NCI-H2227 (cell line): ENCODE measurements at regions not wholly inside any gene's neighbourhood (a gene's known extent, or its start where the extent isn't known, plus 50 kb on each side); places are given as distances from the start of the nearest gene placed in this dataset.

Source experiments
- DNase-seq: peaks from one replicate; lab custom pipeline; 2025; ENCODE audit not compliant: unreplicated experiment; lab: John Stamatoyannopoulos, UW

- DNase-seq: no peak
Measured at GRCh38 chr10:78975926-78976325, 92.8 kb upstream of the ZMIZ1 start.

GRCh38 chr10:78976825-78977755 lies 91.7 kb upstream of the ZMIZ1 start:
- no peak for DNase-seq

GRCh38 chr10:78979938-78980337 lies 88.8 kb upstream of the ZMIZ1 start:
- no peak for DNase-seq

GRCh38 chr10:78980354-78980753 lies 88.4 kb upstream of the ZMIZ1 start:
- DNase-seq: no peak

- DNase-seq: no peak
Measured at GRCh38 chr10:78980815-78981214, 88.0 kb upstream of the ZMIZ1 start.

- DNase-seq: no peak
Measured at GRCh38 chr10:78981257-78981969, 87.4 kb upstream of the ZMIZ1 start.

- no peak for DNase-seq
Measured at GRCh38 chr10:78981970-78982281, 86.8 kb upstream of the ZMIZ1 start.

- DNase-seq: no peak
Measured at GRCh38 chr10:78982726-78983125, 86.0 kb upstream of the ZMIZ1 start.

- DNase-seq: no peak
Measured at GRCh38 chr10:78983608-78984007, 85.2 kb upstream of the ZMIZ1 start.

GRCh38 chr10:78985973-78986818 lies 82.6 kb upstream of the ZMIZ1 start:
- no peak for DNase-seq

GRCh38 chr10:78991187-78991586 lies 77.6 kb upstream of the ZMIZ1 start:
- DNase-seq: no peak

- DNase-seq: no peak
Measured at GRCh38 chr10:78992333-78992732, 76.4 kb upstream of the ZMIZ1 start.

- no peak for DNase-seq
Measured at GRCh38 chr10:78993261-78993945, 75.4 kb upstream of the ZMIZ1 start.

GRCh38 chr10:78995987-78996791 lies 72.6 kb upstream of the ZMIZ1 start:
- DNase-seq: no peak

- no peak for DNase-seq
Measured at GRCh38 chr10:78996792-78997129, 72.0 kb upstream of the ZMIZ1 start.

- DNase-seq: no peak
Measured at GRCh38 chr10:78997635-78998618, 70.8 kb upstream of the ZMIZ1 start.

- DNase-seq: no peak
Measured at GRCh38 chr10:79001082-79001885, 67.5 kb upstream of the ZMIZ1 start.

- no peak for DNase-seq
Measured at GRCh38 chr10:79002336-79002735, 66.4 kb upstream of the ZMIZ1 start.
